ENCODE measurements at regions not wholly inside any gene's neighbourhood (a gene's known extent, or its start where the extent isn't known, plus 50 kb on each side); places are given as distances from the start of the nearest gene placed in this dataset.

- ATAC-seq (no peak), FAIRE-seq (no peak), DNase-seq (ENCODE audit: extremely low read depth in 1 of 4, low spot score in 3 of 4) (no peak)
- intact Hi-C loops (cut with micrococcal nuclease) (no loop called here), in situ Hi-C loops (cut with MboI) (no loop called here)
- Histone ChIP-seq H3K9ac (ENCODE audit: insufficient read depth in 1 of 2, low read depth in 2 of 2, low read length in 2 of 2) (no peak overlapping the region), H4K20me1 (replicated peaks; ENCODE audit: control insufficient read depth, insufficient read depth, low read length) (no peaks in the 10 kb centered on the region), H3K4me3 (no peak overlapping the region), H3K9me3 (replicated peaks; ENCODE audit: control insufficient read depth, insufficient read depth, low read depth, low read length) (no peaks in the 10 kb centered on the region), H3K9me1 (ENCODE audit: control insufficient read depth, insufficient read depth, low read length) (no peaks in the 10 kb centered on the region), H3K27ac (ENCODE audit: extremely low read depth, low read depth, low read length) (no peak overlapping the region), H3K79me2 (ENCODE audit: control insufficient read depth, insufficient read depth, low read length) (no peaks in the 10 kb centered on the region), H2AFZ (ENCODE audit: low read depth, low read length) (no peak overlapping the region), H3K4me2 (ENCODE audit: insufficient read depth, low read length) (no peak overlapping the region), H3K4me1 (replicated peaks in 1 of 2; ENCODE audit: control insufficient read depth in 2 of 2, insufficient read depth in 2 of 2, low read length in 2 of 2) (no peaks in the 10 kb centered on the region), H3K27me3 (ENCODE audit: control insufficient read depth in 2 of 2, insufficient read depth in 2 of 2, low read length in 2 of 2) (no peaks in the 10 kb centered on the region), H3K36me3 (ENCODE audit: control insufficient read depth, insufficient read depth, low read length) (no peaks in the 10 kb centered on the region)
- CTCF ChIA-PET (ENCODE audit: low intra/inter-chr PET ratio) = no interaction called here
- POLR2A ChIA-PET = no interaction called here
- BruUV-seq (replicated peaks) = no TSS peak
- WGBS (ENCODE audit: insufficient coverage, low coverage, missing lambda C conversion rate) = 0% methylated on average over 3 of the region's 3 CpGs
- TF ChIP-seq, protein P1, sequence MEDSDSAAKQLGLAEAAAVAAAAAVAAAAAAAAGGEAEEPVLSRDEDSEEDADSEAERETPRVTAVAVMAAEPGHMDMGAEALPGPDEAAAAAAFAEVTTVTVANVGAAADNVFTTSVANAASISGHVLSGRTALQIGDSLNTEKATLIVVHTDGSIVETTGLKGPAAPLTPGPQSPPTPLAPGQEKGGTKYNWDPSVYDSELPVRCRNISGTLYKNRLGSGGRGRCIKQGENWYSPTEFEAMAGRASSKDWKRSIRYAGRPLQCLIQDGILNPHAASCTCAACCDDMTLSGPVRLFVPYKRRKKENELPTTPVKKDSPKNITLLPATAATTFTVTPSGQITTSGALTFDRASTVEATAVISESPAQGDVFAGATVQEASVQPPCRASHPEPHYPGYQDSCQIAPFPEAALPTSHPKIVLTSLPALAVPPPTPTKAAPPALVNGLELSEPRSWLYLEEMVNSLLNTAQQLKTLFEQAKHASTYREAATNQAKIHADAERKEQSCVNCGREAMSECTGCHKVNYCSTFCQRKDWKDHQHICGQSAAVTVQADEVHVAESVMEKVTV (CRISPR knock-in tag; IDR thresholded peaks at IDR 0.05) = no peak
- TF ChIP-seq ERF (CRISPR knock-in tag; IDR thresholded peaks at IDR 0.05) = no peak
- no peak for TF ChIP-seq SREBF2 (CRISPR knock-in tag; IDR thresholded peaks at IDR 0.05)
- TF ChIP-seq ZNF76 (CRISPR knock-in tag; IDR thresholded peaks at IDR 0.05; ENCODE audit: borderline replicate concordance) = no peak
- no peak for TF ChIP-seq BCL6 (CRISPR knock-in tag; IDR thresholded peaks at IDR 0.05)
- TF ChIP-seq, protein P2, sequence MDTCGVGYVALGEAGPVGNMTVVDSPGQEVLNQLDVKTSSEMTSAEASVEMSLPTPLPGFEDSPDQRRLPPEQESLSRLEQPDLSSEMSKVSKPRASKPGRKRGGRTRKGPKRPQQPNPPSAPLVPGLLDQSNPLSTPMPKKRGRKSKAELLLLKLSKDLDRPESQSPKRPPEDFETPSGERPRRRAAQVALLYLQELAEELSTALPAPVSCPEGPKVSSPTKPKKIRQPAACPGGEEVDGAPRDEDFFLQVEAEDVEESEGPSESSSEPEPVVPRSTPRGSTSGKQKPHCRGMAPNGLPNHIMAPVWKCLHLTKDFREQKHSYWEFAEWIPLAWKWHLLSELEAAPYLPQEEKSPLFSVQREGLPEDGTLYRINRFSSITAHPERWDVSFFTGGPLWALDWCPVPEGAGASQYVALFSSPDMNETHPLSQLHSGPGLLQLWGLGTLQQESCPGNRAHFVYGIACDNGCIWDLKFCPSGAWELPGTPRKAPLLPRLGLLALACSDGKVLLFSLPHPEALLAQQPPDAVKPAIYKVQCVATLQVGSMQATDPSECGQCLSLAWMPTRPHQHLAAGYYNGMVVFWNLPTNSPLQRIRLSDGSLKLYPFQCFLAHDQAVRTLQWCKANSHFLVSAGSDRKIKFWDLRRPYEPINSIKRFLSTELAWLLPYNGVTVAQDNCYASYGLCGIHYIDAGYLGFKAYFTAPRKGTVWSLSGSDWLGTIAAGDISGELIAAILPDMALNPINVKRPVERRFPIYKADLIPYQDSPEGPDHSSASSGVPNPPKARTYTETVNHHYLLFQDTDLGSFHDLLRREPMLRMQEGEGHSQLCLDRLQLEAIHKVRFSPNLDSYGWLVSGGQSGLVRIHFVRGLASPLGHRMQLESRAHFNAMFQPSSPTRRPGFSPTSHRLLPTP (IDR thresholded peaks at IDR 0.05; ENCODE audit: borderline replicate concordance, extremely low read depth, insufficient read length) = no peak
- TF ChIP-seq BRD4 (IDR thresholded peaks at IDR 0.05) = no peak
- TF ChIP-seq, protein P3, sequence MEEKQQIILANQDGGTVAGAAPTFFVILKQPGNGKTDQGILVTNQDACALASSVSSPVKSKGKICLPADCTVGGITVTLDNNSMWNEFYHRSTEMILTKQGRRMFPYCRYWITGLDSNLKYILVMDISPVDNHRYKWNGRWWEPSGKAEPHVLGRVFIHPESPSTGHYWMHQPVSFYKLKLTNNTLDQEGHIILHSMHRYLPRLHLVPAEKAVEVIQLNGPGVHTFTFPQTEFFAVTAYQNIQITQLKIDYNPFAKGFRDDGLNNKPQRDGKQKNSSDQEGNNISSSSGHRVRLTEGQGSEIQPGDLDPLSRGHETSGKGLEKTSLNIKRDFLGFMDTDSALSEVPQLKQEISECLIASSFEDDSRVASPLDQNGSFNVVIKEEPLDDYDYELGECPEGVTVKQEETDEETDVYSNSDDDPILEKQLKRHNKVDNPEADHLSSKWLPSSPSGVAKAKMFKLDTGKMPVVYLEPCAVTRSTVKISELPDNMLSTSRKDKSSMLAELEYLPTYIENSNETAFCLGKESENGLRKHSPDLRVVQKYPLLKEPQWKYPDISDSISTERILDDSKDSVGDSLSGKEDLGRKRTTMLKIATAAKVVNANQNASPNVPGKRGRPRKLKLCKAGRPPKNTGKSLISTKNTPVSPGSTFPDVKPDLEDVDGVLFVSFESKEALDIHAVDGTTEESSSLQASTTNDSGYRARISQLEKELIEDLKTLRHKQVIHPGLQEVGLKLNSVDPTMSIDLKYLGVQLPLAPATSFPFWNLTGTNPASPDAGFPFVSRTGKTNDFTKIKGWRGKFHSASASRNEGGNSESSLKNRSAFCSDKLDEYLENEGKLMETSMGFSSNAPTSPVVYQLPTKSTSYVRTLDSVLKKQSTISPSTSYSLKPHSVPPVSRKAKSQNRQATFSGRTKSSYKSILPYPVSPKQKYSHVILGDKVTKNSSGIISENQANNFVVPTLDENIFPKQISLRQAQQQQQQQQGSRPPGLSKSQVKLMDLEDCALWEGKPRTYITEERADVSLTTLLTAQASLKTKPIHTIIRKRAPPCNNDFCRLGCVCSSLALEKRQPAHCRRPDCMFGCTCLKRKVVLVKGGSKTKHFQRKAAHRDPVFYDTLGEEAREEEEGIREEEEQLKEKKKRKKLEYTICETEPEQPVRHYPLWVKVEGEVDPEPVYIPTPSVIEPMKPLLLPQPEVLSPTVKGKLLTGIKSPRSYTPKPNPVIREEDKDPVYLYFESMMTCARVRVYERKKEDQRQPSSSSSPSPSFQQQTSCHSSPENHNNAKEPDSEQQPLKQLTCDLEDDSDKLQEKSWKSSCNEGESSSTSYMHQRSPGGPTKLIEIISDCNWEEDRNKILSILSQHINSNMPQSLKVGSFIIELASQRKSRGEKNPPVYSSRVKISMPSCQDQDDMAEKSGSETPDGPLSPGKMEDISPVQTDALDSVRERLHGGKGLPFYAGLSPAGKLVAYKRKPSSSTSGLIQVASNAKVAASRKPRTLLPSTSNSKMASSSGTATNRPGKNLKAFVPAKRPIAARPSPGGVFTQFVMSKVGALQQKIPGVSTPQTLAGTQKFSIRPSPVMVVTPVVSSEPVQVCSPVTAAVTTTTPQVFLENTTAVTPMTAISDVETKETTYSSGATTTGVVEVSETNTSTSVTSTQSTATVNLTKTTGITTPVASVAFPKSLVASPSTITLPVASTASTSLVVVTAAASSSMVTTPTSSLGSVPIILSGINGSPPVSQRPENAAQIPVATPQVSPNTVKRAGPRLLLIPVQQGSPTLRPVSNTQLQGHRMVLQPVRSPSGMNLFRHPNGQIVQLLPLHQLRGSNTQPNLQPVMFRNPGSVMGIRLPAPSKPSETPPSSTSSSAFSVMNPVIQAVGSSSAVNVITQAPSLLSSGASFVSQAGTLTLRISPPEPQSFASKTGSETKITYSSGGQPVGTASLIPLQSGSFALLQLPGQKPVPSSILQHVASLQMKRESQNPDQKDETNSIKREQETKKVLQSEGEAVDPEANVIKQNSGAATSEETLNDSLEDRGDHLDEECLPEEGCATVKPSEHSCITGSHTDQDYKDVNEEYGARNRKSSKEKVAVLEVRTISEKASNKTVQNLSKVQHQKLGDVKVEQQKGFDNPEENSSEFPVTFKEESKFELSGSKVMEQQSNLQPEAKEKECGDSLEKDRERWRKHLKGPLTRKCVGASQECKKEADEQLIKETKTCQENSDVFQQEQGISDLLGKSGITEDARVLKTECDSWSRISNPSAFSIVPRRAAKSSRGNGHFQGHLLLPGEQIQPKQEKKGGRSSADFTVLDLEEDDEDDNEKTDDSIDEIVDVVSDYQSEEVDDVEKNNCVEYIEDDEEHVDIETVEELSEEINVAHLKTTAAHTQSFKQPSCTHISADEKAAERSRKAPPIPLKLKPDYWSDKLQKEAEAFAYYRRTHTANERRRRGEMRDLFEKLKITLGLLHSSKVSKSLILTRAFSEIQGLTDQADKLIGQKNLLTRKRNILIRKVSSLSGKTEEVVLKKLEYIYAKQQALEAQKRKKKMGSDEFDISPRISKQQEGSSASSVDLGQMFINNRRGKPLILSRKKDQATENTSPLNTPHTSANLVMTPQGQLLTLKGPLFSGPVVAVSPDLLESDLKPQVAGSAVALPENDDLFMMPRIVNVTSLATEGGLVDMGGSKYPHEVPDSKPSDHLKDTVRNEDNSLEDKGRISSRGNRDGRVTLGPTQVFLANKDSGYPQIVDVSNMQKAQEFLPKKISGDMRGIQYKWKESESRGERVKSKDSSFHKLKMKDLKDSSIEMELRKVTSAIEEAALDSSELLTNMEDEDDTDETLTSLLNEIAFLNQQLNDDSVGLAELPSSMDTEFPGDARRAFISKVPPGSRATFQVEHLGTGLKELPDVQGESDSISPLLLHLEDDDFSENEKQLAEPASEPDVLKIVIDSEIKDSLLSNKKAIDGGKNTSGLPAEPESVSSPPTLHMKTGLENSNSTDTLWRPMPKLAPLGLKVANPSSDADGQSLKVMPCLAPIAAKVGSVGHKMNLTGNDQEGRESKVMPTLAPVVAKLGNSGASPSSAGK (IDR thresholded peaks at IDR 0.05) = no peak
Measured at GRCh38 chr4:84041426-84041825, 457.7 kb downstream of the NKX6-1 start.

Data from K562 (cell line).